ENCODE measurements at regions not wholly inside any gene's neighbourhood (a gene's known extent, or its start where the extent isn't known, plus 50 kb on each side); places are given as distances from the start of the nearest gene placed in this dataset.

DNA sequence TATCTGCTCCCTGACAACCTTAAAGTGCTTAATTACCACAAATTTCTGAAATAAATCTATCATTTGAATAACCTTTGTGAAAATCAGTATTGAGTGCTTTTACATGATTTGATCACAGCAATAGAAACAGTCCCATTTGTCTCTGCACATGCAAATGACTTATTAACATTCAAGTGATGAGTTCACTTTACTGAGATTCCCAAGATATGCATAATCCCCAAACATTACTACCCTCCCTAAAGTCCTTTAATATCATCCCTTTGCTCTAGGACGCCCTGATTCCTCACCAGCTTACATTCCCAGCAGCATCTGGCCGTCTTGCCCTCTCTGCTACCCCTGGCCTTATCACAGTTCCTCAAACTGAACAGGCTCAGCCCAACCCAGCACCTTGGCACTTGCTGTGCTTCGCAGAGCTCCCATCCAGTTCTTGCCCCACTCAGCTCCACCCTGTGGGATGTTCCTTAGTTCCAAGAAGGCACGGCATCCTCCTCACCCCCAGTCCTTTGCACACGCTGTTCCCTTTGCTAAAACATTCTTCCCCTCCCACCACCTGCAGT, 347.5 kb downstream of the PREX1 start:
- Histone ChIP-seq H3K27me3 (ENCODE audit: control insufficient read depth in 1 of 2, insufficient read depth in 2 of 2, low read length in 2 of 2) (peaks cover 13 to 73% of the 10 kb centered on the region in 2 experiments), H3K9ac (ENCODE audit: insufficient read depth, low read depth, low read length) (no peak overlapping the region), H3K79me2 (ENCODE audit: insufficient read depth, low read length) (no peaks in the 10 kb centered on the region), H3K4me3 (replicated peaks in 1 of 3; ENCODE audit: insufficient read depth in 1 of 3, low read depth in 2 of 3, low read length in 3 of 3) (no peak overlapping the region), H3K9me3 (ENCODE audit: low read length) (no peaks in the 10 kb centered on the region), H3K36me3 (replicated peaks in 1 of 2; ENCODE audit: control insufficient read depth in 1 of 2, insufficient read depth in 2 of 2, low read length in 2 of 2) (no peaks in the 10 kb centered on the region), H3K4me1 (ENCODE audit: insufficient read depth, low read length) (peaks cover 23% of the 10 kb centered on the region), H3K27ac (ENCODE audit: extremely low read length, insufficient read depth, low read length) (no peak overlapping the region), H2AFZ (ENCODE audit: low read length) (no peak overlapping the region), H3K4me2 (ENCODE audit: low read depth, low read length) (no peak overlapping the region), H4K20me1 (ENCODE audit: insufficient read depth, low read length) (no peaks in the 10 kb centered on the region)
- WGBS (ENCODE audit: low lambda C conversion rate) = 14% methylated on average over 5 of the region's 5 CpGs
- no peak for FAIRE-seq
- ChIA-PET POLR2A (no interaction called here), CTCF (ENCODE audit: low intra/inter-chr PET ratio, low total read pairs) (no interaction called here)
- TF ChIP-seq PBX3 (CRISPR knock-in tag; IDR thresholded peaks at IDR 0.05; ENCODE audit: borderline replicate concordance) (no peak), ZNF614 (CRISPR knock-in tag; IDR thresholded peaks at IDR 0.05; ENCODE audit: borderline replicate concordance) (no peak), KLF11 (CRISPR knock-in tag; IDR thresholded peaks at IDR 0.05) (no peak), ZFP36 (IDR thresholded peaks at IDR 0.05; ENCODE audit: borderline replicate concordance, low read depth, low read length, partially characterized antibody) (no peak), ZNF574 (CRISPR knock-in tag; IDR thresholded peaks at IDR 0.05) (no peak), ZNF30 (CRISPR knock-in tag; IDR thresholded peaks at IDR 0.05) (no peak)
- TF ChIP-seq, protein P1, sequence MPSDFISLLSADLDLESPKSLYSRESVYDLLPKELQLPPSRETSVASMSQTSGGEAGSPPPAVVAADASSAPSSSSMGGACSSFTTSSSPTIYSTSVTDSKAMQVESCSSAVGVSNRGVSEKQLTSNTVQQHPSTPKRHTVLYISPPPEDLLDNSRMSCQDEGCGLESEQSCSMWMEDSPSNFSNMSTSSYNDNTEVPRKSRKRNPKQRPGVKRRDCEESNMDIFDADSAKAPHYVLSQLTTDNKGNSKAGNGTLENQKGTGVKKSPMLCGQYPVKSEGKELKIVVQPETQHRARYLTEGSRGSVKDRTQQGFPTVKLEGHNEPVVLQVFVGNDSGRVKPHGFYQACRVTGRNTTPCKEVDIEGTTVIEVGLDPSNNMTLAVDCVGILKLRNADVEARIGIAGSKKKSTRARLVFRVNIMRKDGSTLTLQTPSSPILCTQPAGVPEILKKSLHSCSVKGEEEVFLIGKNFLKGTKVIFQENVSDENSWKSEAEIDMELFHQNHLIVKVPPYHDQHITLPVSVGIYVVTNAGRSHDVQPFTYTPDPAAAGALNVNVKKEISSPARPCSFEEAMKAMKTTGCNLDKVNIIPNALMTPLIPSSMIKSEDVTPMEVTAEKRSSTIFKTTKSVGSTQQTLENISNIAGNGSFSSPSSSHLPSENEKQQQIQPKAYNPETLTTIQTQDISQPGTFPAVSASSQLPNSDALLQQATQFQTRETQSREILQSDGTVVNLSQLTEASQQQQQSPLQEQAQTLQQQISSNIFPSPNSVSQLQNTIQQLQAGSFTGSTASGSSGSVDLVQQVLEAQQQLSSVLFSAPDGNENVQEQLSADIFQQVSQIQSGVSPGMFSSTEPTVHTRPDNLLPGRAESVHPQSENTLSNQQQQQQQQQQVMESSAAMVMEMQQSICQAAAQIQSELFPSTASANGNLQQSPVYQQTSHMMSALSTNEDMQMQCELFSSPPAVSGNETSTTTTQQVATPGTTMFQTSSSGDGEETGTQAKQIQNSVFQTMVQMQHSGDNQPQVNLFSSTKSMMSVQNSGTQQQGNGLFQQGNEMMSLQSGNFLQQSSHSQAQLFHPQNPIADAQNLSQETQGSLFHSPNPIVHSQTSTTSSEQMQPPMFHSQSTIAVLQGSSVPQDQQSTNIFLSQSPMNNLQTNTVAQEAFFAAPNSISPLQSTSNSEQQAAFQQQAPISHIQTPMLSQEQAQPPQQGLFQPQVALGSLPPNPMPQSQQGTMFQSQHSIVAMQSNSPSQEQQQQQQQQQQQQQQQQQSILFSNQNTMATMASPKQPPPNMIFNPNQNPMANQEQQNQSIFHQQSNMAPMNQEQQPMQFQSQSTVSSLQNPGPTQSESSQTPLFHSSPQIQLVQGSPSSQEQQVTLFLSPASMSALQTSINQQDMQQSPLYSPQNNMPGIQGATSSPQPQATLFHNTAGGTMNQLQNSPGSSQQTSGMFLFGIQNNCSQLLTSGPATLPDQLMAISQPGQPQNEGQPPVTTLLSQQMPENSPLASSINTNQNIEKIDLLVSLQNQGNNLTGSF (CRISPR knock-in tag; IDR thresholded peaks at IDR 0.05) = no peak
- TF ChIP-seq, protein P2, sequence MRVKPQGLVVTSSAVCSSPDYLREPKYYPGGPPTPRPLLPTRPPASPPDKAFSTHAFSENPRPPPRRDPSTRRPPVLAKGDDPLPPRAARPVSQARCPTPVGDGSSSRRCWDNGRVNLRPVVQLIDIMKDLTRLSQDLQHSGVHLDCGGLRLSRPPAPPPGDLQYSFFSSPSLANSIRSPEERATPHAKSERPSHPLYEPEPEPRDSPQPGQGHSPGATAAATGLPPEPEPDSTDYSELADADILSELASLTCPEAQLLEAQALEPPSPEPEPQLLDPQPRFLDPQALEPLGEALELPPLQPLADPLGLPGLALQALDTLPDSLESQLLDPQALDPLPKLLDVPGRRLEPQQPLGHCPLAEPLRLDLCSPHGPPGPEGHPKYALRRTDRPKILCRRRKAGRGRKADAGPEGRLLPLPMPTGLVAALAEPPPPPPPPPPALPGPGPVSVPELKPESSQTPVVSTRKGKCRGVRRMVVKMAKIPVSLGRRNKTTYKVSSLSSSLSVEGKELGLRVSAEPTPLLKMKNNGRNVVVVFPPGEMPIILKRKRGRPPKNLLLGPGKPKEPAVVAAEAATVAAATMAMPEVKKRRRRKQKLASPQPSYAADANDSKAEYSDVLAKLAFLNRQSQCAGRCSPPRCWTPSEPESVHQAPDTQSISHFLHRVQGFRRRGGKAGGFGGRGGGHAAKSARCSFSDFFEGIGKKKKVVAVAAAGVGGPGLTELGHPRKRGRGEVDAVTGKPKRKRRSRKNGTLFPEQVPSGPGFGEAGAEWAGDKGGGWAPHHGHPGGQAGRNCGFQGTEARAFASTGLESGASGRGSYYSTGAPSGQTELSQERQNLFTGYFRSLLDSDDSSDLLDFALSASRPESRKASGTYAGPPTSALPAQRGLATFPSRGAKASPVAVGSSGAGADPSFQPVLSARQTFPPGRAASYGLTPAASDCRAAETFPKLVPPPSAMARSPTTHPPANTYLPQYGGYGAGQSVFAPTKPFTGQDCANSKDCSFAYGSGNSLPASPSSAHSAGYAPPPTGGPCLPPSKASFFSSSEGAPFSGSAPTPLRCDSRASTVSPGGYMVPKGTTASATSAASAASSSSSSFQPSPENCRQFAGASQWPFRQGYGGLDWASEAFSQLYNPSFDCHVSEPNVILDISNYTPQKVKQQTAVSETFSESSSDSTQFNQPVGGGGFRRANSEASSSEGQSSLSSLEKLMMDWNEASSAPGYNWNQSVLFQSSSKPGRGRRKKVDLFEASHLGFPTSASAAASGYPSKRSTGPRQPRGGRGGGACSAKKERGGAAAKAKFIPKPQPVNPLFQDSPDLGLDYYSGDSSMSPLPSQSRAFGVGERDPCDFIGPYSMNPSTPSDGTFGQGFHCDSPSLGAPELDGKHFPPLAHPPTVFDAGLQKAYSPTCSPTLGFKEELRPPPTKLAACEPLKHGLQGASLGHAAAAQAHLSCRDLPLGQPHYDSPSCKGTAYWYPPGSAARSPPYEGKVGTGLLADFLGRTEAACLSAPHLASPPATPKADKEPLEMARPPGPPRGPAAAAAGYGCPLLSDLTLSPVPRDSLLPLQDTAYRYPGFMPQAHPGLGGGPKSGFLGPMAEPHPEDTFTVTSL (CRISPR knock-in tag; IDR thresholded peaks at IDR 0.05; ENCODE audit: borderline replicate concordance) = no peak
- no peak for ATAC-seq
- DNase-seq (ENCODE audit: low spot score) = no peak
- in situ Hi-C loops (cut with HindIII; ENCODE audit: extremely low pct_ligation_motif_present, low pct_unique_long_range_greater_than_20kb) (no loop called here), intact Hi-C loops (cut with micrococcal nuclease; ENCODE audit: unreplicated experiment) (no loop called here)
- no TSS peak for BruUV-seq (replicated peaks)
